Bronchial epithelial cell (primary cell): ENCODE measurements at regions not wholly inside any gene's neighbourhood (a gene's known extent, or its start where the extent isn't known, plus 50 kb on each side); places are given as distances from the start of the nearest gene placed in this dataset.

Experiments used
- DNase-seq: peaks from one replicate; pipeline ENCODE4 v3.0.0-alpha.2; 2010; ENCODE audit warnings: low read depth
- FAIRE-seq: peaks from 2 replicates; lab custom pipeline; 2011; peaks lifted over from hg19 to GRCh38; lab: Jason Lieb, UNC
- H3K27me3 ChIP-seq: 2 replicates; pipeline ENCODE4 v1.5.1; 2011; ENCODE audit warnings: low read length; ENCODE audit not compliant: control insufficient read depth, insufficient read depth
- H3K36me3 ChIP-seq: 2 replicates; pipeline ENCODE4 v1.5.1; 2011; ENCODE audit warnings: low read length; ENCODE audit not compliant: control insufficient read depth, insufficient read depth
- H3K4me3 ChIP-seq: 2 replicates; pipeline ENCODE4 v1.5.1; 2011; ENCODE audit warnings: mild to moderate bottlenecking, low read depth, low read length, control low read depth
- TF ChIP-seq, protein P1 (sequence below): IDR thresholded peaks from 2 replicates; pipeline ENCODE4 v1.5.1; 2011; ENCODE audit warnings: mild to moderate bottlenecking, moderate library complexity, low read length, control low read depth, inconsistent platforms; ENCODE audit not compliant: insufficient read depth, severe bottlenecking

DNA sequence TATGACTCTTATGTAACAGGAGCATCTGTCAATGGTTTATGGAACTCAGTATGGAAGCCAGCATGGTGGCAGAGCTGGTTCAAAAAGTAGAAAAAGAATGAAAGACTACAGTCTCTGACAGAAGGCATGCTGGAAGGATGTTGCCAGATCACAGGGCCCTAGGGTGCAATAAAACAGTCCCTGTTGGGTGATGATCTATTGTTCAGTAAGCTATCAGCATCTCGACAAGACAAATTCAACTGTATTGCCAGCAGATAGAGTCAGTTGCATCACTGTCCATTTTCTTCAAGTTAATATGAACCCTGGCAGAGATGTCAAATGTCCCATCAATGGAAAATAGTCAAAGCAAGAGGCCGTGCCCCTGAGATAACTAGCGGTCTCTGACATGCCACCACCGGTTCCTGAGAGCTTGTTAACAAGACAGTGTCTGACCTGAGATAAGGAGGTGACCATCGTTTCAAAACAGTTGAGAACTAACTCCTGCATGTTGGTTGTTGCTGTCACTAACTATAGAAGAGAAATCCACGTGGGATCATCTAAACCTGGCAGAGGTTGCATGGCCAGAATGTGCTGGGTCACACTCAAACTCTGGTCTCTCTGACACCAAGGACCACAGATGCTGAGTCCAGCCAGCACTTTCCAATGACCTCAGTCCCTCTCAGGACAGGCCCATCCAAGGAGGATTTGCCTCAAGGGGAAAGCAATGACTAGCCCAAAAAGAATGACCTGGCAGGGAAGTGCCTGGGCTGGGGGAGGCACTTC lies 125.9 kb downstream of the RIPK4 start:
- TF ChIP-seq, protein P1, sequence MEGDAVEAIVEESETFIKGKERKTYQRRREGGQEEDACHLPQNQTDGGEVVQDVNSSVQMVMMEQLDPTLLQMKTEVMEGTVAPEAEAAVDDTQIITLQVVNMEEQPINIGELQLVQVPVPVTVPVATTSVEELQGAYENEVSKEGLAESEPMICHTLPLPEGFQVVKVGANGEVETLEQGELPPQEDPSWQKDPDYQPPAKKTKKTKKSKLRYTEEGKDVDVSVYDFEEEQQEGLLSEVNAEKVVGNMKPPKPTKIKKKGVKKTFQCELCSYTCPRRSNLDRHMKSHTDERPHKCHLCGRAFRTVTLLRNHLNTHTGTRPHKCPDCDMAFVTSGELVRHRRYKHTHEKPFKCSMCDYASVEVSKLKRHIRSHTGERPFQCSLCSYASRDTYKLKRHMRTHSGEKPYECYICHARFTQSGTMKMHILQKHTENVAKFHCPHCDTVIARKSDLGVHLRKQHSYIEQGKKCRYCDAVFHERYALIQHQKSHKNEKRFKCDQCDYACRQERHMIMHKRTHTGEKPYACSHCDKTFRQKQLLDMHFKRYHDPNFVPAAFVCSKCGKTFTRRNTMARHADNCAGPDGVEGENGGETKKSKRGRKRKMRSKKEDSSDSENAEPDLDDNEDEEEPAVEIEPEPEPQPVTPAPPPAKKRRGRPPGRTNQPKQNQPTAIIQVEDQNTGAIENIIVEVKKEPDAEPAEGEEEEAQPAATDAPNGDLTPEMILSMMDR = no peak
- FAIRE-seq (peak; percentile 13), DNase-seq (peak; percentile 37)

DNA sequence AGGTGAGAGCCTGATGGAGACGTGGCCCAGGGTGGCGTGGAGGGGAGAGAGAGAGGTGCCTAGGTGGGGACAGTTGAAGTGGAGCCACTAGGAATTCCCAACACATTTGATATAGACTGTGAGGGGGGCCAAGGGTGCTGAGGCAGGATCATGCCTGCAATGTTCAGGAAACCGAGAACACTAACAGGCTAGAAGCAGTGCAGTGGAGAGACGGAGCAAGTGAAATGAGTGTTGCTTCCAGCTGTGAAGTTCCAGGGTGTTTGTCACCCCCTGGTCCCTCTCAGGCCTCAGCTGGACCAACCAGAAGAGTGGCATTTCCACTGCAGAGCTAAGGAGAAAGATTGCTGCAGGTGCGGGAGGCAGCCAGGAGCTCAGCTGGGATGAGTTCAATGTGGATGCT lies 127.1 kb downstream of the RIPK4 start:
- TF ChIP-seq, protein P1 = no peak
- FAIRE-seq (no peak), DNase-seq (no peak)
- Histone ChIP-seq H3K36me3 (no peaks in the 10 kb centered on the region), H3K27me3 (no peaks in the 10 kb centered on the region), H3K4me3 (no peak overlapping the region)

More for the DNA sequence above, 125.9 kb downstream of the RIPK4 start:
- Histone ChIP-seq H3K4me3 (no peak overlapping the region), H3K27me3 (no peaks in the 10 kb centered on the region), H3K36me3 (no peaks in the 10 kb centered on the region)

DNA sequence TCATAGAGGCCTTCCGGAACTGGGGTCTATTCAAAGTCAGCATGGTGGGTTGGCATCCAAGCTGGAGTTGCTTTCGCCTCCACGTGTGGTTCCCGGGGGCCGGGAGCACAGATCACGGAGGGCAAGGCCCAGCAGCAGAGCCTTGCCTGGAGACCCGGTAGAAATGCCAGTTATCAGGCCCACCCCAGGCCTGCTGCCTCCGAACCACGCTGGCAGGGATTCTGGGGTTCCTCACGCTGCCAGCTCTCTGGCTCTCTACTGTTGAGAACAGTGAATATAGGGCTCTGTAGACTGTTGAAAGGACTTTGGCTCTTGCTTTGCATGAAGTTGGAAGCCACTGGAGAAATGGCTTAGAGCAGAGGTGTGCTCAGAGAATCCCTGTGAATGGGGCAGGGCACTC lies 127.5 kb downstream of the RIPK4 start:
- no peak for FAIRE-seq
- no peak overlapping the region for H3K4me3 ChIP-seq

DNA sequence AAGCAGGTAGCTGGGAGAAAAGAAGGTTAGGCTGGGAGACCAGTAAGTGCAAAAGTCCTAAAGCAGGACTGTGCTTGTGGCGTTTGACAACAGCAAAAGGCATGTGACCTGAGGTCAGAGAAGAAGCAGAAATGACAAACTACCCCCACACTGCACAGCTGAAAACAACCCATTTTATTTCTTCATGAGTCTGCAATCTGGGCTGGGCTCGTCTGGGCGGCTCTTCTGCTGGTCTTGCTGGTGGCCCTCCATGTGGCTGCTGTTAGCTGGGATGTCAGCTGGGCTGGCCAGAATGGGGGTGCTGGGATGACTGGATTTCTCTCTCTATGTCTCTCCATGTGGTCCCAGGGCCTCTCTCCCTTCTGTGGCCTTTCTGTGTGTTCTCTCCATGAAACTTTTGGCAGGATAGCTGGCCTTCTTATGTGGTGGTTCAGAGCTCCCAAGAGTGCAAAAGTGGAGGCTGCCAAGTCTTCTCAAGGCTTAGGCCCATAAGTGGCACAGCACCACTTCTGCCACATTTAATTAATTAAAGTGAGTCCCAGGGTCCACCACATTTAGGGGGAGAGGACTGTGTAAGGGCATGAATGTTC lies 128.6 kb downstream of the RIPK4 start:
- DNase-seq (no peak), FAIRE-seq (no peak)
- Histone ChIP-seq H3K27me3 (no peaks in the 10 kb centered on the region), H3K36me3 (no peaks in the 10 kb centered on the region), H3K4me3 (no peak overlapping the region)
- TF ChIP-seq, protein P1 = no peak

More for the DNA sequence above, 127.5 kb downstream of the RIPK4 start:
- Histone ChIP-seq H3K27me3 (no peaks in the 10 kb centered on the region), H3K36me3 (no peaks in the 10 kb centered on the region)
- no peak for DNase-seq
- TF ChIP-seq, protein P1 = no peak

DNA sequence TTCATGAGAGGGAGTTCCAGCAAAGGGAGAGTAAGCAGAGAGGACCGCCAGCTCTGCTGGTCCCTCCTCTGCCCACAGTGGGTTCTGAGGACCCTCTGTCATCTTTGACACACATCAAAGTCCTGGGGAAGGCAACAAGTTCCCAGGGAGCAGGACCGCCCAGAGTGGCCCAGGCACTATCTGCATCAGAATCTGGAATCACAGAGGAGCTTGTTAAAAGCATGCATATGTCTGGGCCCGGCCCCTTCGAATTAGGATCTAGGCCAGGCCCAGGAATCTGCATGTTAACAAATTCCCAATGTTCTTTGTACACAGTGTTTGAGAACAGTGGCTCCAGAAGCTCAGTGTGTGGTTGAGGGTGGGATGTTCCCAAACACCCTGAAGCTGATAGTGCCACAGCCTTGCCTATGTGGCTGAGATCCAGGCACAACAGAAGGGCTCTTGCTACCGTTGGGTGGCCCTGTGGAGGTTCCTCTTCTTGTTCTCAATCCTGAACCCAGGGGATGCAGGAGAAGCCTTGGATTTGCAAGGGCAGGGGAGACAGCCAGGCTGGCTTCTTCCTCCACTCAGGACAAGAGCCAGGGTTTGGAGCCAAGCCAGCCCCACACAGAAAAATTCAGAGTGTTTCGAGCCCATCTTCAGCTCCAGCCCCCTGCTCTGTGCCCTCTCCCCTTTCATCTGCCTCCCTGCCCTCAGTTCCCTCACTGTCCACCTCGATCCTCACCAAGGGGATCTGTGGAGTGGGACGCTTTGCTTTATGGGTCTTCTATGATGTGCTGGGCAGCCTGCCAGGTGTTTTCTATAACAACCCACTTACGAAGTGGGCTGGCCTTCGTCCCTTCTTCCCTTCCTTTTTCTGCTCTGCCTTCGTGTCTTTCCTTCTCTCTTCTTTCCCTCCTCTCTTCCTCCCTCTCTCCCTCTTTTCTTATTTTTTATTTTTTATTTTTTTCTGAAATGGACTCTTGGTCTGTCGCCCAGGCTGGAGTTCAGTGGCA lies 129.0 kb upstream of the TMPRSS2 start:
- Histone ChIP-seq H3K36me3 (no peaks in the 10 kb centered on the region), H3K27me3 (no peaks in the 10 kb centered on the region), H3K4me3 (no peak overlapping the region)
- DNase-seq (no peak), FAIRE-seq (no peak)
- TF ChIP-seq, protein P1 = no peak
